ENCODE measurements at regions not wholly inside any gene's neighbourhood (a gene's known extent, or its start where the extent isn't known, plus 50 kb on each side); places are given as distances from the start of the nearest gene placed in this dataset.

DNA sequence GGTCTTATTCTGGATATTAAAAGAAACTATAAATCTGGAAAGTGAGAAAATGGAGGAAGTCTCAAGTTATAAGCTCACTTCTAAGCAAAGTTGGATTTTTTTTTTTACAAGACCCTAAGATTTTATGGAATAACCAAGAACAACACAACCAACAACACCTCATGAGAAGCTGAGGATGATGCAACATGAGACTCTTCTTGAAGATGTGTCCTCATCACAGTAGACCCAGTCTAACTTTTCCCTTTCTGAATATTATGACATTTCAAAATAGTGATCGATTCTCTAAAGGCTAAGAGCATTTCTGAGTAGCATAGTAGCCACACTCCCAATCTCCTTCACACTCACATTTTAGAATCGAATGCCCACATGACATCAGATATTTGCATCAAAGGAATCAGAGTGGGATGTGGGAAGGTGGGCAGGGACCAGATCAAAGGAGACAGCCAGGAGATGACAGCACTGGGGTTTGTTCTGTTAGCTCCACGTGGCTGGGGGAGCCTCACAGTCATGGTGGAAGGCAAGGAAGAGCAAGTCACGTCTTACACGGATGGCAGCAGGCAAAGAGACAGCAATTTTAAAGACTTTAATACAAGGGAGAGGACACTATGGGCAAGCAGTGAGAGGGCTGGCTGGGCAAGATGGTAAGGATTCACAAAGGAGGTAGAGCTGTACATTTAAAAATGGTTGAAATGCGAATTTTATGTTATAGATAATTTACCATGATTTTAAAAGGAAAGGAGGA lies 90.7 kb upstream of the MYL2 start:
- Mint-ChIP-seq H3K4me1 (ENCODE audit: low read depth) (no peaks in the 10 kb centered on the region), H3K4me3 (ENCODE audit: low read depth) (no peak overlapping the region), H3K27ac (no peak overlapping the region), H3K9me3 (ENCODE audit: low read depth) (peaks cover 3% of the 10 kb centered on the region), H3K36me3 (ENCODE audit: insufficient read depth) (no peaks in the 10 kb centered on the region), H3K27me3 (peaks cover 44% of the 10 kb centered on the region)
- no peak for DNase-seq (ENCODE audit: low spot score, unreplicated experiment)
- TF ChIP-seq, protein P1, sequence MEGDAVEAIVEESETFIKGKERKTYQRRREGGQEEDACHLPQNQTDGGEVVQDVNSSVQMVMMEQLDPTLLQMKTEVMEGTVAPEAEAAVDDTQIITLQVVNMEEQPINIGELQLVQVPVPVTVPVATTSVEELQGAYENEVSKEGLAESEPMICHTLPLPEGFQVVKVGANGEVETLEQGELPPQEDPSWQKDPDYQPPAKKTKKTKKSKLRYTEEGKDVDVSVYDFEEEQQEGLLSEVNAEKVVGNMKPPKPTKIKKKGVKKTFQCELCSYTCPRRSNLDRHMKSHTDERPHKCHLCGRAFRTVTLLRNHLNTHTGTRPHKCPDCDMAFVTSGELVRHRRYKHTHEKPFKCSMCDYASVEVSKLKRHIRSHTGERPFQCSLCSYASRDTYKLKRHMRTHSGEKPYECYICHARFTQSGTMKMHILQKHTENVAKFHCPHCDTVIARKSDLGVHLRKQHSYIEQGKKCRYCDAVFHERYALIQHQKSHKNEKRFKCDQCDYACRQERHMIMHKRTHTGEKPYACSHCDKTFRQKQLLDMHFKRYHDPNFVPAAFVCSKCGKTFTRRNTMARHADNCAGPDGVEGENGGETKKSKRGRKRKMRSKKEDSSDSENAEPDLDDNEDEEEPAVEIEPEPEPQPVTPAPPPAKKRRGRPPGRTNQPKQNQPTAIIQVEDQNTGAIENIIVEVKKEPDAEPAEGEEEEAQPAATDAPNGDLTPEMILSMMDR (IDR thresholded peaks at IDR 0.05; ENCODE audit: unreplicated experiment), result no peak

DNA sequence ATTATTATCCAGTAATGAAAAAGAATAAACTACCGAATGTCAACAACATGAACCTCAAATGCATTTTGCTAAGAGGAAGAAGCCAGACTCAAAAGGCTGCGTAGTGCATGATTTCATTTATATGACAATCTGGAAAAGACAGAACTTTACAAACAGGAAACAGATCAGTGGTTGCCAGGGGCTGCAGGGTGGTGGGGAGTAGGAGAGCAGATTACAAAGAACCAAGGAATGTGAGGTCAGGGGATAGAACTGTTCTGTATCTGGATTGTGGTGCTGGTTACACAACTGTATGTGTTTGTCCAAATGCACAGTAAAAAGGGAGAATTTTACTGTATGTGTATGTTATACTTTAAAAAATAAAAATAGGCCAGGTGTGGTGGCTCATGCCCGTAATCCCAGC lies 89.7 kb upstream of the MYL2 start:
- DNase-seq (ENCODE audit: low spot score, unreplicated experiment), result no peak
- no peaks in the 10 kb centered on the region for H3K36me3 Mint-ChIP-seq (ENCODE audit: insufficient read depth)
- no peaks in the 10 kb centered on the region for H3K4me1 Mint-ChIP-seq (ENCODE audit: low read depth)
- no peak overlapping the region for H3K4me3 Mint-ChIP-seq (ENCODE audit: low read depth)
- H3K27me3 Mint-ChIP-seq, result peaks cover 48% of the 10 kb centered on the region
- H3K9me3 Mint-ChIP-seq (ENCODE audit: low read depth), result peaks cover 3% of the 10 kb centered on the region
- TF ChIP-seq, protein P1 (IDR thresholded peaks at IDR 0.05; ENCODE audit: unreplicated experiment), result no peak
- no peak overlapping the region for H3K27ac Mint-ChIP-seq

DNA sequence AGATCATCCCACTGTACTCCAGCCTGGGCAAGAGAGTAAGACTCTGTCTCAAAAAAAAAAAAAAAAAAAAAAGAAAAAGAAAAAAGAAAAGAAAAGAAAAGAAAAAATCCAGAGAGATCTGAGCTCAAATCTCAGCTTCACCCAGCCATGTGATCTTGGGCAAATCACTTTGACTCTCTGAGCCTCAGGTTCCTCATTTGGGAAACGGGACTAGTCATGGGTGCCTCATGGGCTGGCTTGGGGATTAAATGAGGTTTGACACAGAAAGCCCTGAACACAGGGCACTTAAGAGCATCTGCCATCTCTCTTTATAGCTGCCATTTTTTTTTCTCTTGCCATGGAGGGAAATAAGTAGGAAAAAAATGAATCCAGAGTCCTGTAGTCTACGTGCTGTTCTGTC lies 86.2 kb upstream of the MYL2 start:
- Mint-ChIP-seq H3K4me3 (ENCODE audit: low read depth) (no peak overlapping the region), H3K36me3 (ENCODE audit: insufficient read depth) (no peaks in the 10 kb centered on the region), H3K27ac (no peak overlapping the region), H3K9me3 (ENCODE audit: low read depth) (peaks cover 3% of the 10 kb centered on the region), H3K4me1 (ENCODE audit: low read depth) (no peaks in the 10 kb centered on the region), H3K27me3 (peaks cover 51% of the 10 kb centered on the region)
- DNase-seq (ENCODE audit: low spot score, unreplicated experiment), result no peak
- TF ChIP-seq, protein P1 (IDR thresholded peaks at IDR 0.05; ENCODE audit: unreplicated experiment), result no peak

DNA sequence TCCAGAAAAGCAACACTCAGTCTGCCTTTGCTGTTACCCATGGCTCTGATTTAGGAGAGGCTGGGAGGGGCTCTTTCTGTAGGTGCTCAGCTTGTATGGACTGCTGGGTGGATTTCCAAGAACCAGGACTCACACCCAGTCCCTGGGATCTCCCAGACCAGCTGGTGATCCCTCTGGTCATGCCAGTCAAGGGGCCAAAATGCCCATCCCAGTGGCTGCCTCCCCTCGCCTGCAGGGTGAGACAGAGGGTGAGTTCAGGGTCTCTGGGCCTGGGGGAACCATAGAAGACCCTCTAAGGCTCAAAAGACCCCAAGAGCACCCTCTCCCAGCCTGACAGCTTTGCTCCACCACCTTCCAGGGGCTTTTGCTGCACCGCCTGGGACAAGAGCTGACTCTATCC lies 78.6 kb upstream of the MYL2 start:
- H3K27me3 Mint-ChIP-seq, result peaks cover 13% of the 10 kb centered on the region
- H3K27ac Mint-ChIP-seq, result no peak overlapping the region
- H3K4me1 Mint-ChIP-seq (ENCODE audit: low read depth), result no peaks in the 10 kb centered on the region
- DNase-seq (ENCODE audit: low spot score, unreplicated experiment), result no peak
- H3K9me3 Mint-ChIP-seq (ENCODE audit: low read depth), result peaks cover 6% of the 10 kb centered on the region
- no peak overlapping the region for H3K4me3 Mint-ChIP-seq (ENCODE audit: low read depth)
- TF ChIP-seq, protein P1 (IDR thresholded peaks at IDR 0.05; ENCODE audit: unreplicated experiment), result no peak
- peaks cover 2% of the 10 kb centered on the region for H3K36me3 Mint-ChIP-seq (ENCODE audit: insufficient read depth)

DNA sequence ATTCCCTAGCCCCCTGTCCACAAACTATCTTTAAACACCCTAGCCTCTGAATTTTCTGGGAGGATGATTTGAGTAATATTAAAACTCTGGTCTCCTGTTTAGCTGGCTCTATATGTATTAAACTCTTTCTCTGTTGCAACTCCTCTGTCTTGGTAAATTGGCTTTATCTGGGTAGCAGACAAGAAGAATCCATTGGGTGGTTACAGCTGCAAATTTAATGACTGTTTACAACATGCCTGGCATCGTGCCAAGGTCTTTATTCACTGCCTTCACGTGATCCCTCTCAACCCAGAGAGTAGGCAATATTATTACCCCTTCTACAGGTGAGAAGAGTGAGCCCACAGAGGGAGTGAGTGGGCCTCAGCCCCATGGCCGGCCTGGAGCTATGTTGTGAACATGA lies 77.8 kb upstream of the MYL2 start:
- DNase-seq (ENCODE audit: low spot score, unreplicated experiment), result no peak
- H3K27ac Mint-ChIP-seq, result no peak overlapping the region
- H3K4me1 Mint-ChIP-seq (ENCODE audit: low read depth), result no peaks in the 10 kb centered on the region
- peaks cover 6% of the 10 kb centered on the region for H3K9me3 Mint-ChIP-seq (ENCODE audit: low read depth)
- H3K36me3 Mint-ChIP-seq (ENCODE audit: insufficient read depth), result peaks cover 2% of the 10 kb centered on the region
- peaks cover 10% of the 10 kb centered on the region for H3K27me3 Mint-ChIP-seq
- no peak overlapping the region for H3K4me3 Mint-ChIP-seq (ENCODE audit: low read depth)
- TF ChIP-seq, protein P1 (IDR thresholded peaks at IDR 0.05; ENCODE audit: unreplicated experiment), result no peak

Data from progenitor cell of endocrine pancreas (in vitro differentiated cells).